H1 (cell line): ENCODE measurements at regions not wholly inside any gene's neighbourhood (a gene's known extent, or its start where the extent isn't known, plus 50 kb on each side); places are given as distances from the start of the nearest gene placed in this dataset.

Source experiments
- E2F6 ChIP-seq: IDR thresholded peaks from 2 replicates; pipeline ENCODE4 v1.6.1; 2012; ENCODE audit warnings: inconsistent platforms
- HDAC6 ChIP-seq: IDR thresholded peaks from one replicate; pipeline ENCODE4 v1.7.1; 2012; ENCODE audit warnings: low read depth, mild to moderate bottlenecking, inconsistent platforms, low read length, moderate library complexity
- JUND ChIP-seq: IDR thresholded peaks from 2 replicates; pipeline ENCODE4 v1.6.1; 2011; ENCODE audit warnings: mild to moderate bottlenecking, improper control_type of control experiment, low read length
- NRF1 ChIP-seq: IDR thresholded peaks from 2 replicates; pipeline ENCODE4 v1.6.1; 2011; ENCODE audit warnings: mild to moderate bottlenecking, low read depth, low read length, improper control_type of control experiment
- POU5F1 ChIP-seq: IDR thresholded peaks from 2 replicates; pipeline ENCODE4 v1.6.1; 2011; ENCODE audit warnings: low read depth, mild to moderate bottlenecking, low read length, moderate library complexity
- SIRT6 ChIP-seq: IDR thresholded peaks from one replicate; pipeline ENCODE4 v1.7.1; 2012; ENCODE audit warnings: low read length, inconsistent platforms
- YY1 ChIP-seq: IDR thresholded peaks from 2 replicates; pipeline ENCODE4 v1.6.1; 2011; ENCODE audit warnings: low read depth, mild to moderate bottlenecking, low read length
- TF ChIP-seq, protein P1 (sequence below): fragments of 300-600 bp; sonication (generic); IDR thresholded peaks from 2 replicates; pipeline ENCODE4 v1.7.1; 2012; ENCODE audit warnings: low read length, moderate library complexity, mild to moderate bottlenecking, inconsistent platforms; ENCODE audit not compliant: insufficient replicate concordance

- TF ChIP-seq, protein P1, sequence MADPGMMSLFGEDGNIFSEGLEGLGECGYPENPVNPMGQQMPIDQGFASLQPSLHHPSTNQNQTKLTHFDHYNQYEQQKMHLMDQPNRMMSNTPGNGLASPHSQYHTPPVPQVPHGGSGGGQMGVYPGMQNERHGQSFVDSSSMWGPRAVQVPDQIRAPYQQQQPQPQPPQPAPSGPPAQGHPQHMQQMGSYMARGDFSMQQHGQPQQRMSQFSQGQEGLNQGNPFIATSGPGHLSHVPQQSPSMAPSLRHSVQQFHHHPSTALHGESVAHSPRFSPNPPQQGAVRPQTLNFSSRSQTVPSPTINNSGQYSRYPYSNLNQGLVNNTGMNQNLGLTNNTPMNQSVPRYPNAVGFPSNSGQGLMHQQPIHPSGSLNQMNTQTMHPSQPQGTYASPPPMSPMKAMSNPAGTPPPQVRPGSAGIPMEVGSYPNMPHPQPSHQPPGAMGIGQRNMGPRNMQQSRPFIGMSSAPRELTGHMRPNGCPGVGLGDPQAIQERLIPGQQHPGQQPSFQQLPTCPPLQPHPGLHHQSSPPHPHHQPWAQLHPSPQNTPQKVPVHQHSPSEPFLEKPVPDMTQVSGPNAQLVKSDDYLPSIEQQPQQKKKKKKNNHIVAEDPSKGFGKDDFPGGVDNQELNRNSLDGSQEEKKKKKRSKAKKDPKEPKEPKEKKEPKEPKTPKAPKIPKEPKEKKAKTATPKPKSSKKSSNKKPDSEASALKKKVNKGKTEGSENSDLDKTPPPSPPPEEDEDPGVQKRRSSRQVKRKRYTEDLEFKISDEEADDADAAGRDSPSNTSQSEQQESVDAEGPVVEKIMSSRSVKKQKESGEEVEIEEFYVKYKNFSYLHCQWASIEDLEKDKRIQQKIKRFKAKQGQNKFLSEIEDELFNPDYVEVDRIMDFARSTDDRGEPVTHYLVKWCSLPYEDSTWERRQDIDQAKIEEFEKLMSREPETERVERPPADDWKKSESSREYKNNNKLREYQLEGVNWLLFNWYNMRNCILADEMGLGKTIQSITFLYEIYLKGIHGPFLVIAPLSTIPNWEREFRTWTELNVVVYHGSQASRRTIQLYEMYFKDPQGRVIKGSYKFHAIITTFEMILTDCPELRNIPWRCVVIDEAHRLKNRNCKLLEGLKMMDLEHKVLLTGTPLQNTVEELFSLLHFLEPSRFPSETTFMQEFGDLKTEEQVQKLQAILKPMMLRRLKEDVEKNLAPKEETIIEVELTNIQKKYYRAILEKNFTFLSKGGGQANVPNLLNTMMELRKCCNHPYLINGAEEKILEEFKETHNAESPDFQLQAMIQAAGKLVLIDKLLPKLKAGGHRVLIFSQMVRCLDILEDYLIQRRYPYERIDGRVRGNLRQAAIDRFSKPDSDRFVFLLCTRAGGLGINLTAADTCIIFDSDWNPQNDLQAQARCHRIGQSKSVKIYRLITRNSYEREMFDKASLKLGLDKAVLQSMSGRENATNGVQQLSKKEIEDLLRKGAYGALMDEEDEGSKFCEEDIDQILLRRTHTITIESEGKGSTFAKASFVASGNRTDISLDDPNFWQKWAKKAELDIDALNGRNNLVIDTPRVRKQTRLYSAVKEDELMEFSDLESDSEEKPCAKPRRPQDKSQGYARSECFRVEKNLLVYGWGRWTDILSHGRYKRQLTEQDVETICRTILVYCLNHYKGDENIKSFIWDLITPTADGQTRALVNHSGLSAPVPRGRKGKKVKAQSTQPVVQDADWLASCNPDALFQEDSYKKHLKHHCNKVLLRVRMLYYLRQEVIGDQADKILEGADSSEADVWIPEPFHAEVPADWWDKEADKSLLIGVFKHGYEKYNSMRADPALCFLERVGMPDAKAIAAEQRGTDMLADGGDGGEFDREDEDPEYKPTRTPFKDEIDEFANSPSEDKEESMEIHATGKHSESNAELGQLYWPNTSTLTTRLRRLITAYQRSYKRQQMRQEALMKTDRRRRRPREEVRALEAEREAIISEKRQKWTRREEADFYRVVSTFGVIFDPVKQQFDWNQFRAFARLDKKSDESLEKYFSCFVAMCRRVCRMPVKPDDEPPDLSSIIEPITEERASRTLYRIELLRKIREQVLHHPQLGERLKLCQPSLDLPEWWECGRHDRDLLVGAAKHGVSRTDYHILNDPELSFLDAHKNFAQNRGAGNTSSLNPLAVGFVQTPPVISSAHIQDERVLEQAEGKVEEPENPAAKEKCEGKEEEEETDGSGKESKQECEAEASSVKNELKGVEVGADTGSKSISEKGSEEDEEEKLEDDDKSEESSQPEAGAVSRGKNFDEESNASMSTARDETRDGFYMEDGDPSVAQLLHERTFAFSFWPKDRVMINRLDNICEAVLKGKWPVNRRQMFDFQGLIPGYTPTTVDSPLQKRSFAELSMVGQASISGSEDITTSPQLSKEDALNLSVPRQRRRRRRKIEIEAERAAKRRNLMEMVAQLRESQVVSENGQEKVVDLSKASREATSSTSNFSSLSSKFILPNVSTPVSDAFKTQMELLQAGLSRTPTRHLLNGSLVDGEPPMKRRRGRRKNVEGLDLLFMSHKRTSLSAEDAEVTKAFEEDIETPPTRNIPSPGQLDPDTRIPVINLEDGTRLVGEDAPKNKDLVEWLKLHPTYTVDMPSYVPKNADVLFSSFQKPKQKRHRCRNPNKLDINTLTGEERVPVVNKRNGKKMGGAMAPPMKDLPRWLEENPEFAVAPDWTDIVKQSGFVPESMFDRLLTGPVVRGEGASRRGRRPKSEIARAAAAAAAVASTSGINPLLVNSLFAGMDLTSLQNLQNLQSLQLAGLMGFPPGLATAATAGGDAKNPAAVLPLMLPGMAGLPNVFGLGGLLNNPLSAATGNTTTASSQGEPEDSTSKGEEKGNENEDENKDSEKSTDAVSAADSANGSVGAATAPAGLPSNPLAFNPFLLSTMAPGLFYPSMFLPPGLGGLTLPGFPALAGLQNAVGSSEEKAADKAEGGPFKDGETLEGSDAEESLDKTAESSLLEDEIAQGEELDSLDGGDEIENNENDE = no peak
- TF ChIP-seq JUND = no peak
- no peak for TF ChIP-seq SIRT6
- no peak for TF ChIP-seq HDAC6
- no peak for TF ChIP-seq POU5F1
- no peak for TF ChIP-seq E2F6
- TF ChIP-seq NRF1 = no peak
- TF ChIP-seq YY1 = no peak
Observed at GRCh38 chr1:245087723-245088122, 67.1 kb upstream of the KIF26B start (continued).
